Posterior cingulate gyrus (tissue), 11 donors: ENCODE measurements at regions not wholly inside any gene's neighbourhood (a gene's known extent, or its start where the extent isn't known, plus 50 kb on each side); places are given as distances from the start of the nearest gene placed in this dataset.
"Not testable (repeated sequence)": the region's sequence is repeated elsewhere in the genome, so short reads cannot be mapped to it uniquely, and the experiment has no call there.

Experiments
- DNase-seq, 10 donors: peaks; one replicate each; pipeline versions ENCODE4 v3.0.0 to v3.0.0-alpha.2; 2020 to 2021; ENCODE audit warnings: mixed read lengths in 3 of 10
- intact Hi-C: fragments of 100-400 bp; cut with DNase I; formaldehyde crosslinking; loops from one replicate; pipeline ENCODE4 v1.15.1; 2023

DNA sequence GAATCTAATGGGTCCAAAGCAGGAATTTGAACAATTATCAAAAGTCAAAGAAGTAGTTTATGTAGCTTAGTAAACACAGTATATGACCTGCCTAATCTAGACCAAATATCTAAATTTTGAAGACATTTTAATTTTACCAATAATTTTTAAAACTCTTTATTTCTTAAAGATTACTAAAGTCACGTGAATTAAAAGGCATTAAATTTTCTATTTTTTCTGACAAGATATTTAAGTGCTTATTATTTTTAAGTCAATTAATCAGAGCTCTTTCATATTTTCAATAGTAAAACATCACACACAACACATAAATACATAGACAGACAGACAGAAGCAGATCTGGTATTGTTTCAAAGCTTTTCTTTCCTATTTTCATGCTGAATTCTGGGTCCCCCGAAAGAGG lies 89.5 kb downstream of the ZNF467 start:
- intact Hi-C loops, result no loop called here
- DNase-seq, result no peak

DNA sequence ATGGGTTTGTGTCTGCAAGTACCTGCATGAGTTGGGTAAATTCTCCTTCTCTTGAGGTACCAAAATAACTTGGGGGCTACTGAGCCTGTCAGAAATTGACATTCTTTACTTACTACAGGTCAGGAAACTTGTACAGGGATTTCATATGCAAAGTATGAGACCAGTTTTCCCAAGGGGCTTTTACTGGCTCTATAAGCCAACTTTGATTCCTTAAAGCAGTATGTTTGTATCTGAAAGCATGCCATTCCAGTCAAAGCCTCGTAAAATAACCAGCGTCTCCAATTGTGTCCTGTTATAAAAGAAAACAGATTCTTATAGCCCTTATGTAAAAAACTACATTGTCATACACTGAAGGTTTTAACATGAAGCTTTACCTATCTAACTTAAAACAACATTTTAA lies 90.2 kb downstream of the ZNF467 start:
- intact Hi-C loops, result no loop called here
- no peak for DNase-seq

GRCh38 chr7:149682038-149682437 lies 91.3 kb downstream of the ZNF467 start:
- DNase-seq, result no peak
- intact Hi-C loops, result no loop called here

DNA sequence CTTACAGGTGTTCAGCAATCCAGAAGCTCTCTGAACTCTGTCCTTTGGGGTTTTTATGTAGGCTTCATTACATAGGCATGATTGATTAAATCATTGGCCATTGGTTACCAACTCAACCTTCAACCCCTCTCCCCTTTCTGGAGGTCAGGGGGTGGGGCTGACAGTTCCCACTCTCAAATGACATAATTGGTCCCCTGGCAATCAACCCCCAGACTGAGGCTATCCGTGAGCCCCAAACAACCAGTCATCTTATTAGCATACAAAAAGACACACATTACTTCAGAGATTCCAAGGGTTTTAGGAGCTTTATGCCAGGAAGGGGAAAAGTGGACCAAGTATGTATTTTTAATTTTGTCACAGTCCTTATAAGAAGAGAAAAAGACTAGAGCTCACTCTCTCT lies 92.1 kb downstream of the ZNF467 start:
- intact Hi-C loops, result no loop called here
- DNase-seq, result no peak

DNA sequence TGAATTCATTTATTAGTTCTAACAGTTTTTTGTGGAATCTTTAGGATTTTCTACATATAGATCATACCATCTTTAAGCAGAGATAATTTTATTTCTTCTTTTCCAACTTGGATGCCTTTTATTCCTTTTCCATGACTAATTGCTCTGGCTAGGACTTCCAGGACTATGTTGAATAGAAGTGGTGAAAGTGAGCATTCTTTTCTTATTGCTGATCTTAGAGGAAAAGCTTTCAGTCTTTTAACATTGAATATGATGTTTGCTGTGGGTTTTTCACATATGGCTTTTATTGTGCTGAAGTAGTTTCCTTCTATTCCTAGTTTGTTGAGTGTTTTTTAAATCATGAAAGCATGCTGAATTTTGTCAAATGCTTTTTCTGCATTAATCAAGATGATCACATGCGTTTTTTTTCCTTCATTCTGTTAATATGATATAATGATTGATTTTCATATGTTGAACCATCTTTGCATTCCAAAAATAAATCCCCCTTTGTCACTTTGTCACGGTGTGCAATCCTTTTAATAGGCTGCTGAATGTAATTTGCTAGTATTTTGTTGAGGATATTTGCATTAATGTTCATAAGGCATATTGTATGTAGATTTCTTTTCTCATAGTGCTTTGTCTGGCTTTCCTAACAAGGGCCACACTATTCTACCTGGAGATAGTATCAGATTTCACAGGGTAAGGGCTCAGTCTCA lies 92.9 kb downstream of the ZNF467 start:
- no peak for DNase-seq
- intact Hi-C loops, result no loop called here

DNA sequence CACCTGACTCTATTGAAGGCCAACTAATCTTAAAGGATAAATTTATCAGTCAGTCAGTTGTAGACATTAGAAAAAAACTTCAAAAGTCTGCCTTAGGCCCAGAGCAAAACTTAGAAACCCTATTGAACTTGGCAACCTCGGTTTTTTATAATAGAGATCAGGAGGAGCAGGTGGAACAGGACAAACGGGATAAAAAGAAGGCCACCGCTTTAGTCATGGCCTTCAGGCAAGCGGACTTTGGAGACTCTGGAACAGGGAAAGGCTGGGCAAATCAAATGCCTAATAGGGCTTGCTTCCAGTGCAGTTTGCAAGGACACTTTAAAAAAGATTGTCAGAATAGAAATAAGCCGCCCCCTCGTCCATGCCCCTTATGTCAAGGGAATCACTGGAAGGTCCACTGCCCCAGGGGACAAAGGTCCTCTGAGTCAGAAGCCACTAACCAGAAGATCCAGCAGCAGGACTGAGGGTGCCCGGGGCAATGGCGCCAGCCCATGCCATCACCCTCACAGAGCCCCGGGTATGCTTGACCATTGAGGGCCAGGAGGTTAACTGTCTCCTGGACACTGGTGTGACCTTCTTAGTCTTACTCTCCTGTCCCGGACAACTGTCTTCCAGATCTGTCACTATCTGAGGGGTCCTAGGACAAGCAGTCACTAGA lies 98.5 kb downstream of the ZNF467 start:
- DNase-seq, intact Hi-C loops: not testable (repeated sequence)

GRCh38 chr7:149673006-149673405 lies 100.4 kb downstream of the ZNF467 start:
- intact Hi-C loops, result no loop called here
- DNase-seq, result no peak

DNA sequence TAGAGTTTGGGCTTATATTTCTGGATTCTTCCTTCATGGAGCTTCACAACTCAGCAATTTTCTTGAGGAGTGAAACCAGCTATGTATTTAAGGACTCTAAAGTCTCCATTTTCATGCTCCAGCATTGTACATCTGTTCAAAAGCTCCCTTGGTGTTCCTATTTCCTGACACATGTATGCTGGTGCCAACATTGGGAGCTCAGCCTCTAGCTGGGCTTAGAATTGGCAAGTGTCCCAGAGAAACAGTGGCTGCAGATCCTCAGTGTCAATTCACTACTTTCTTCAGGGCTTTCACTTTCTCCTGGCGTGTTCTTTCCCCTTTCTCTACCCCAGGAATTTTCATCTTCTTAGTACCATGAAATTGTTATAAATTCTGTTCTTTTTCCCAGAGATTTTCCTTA lies 103.1 kb downstream of the ZNF467 start:
- peak in 7 of 10 donors; percentile 17 to 70 (median 32) for DNase-seq
- intact Hi-C loops, result no loop called here

- intact Hi-C loops, result no loop called here
- no peak for DNase-seq
These were observed 104.1 kb downstream of the ZNF467 start for GRCh38 chr7:149669121-149669818.

GRCh38 chr7:149666360-149666945 lies 106.9 kb downstream of the ZNF467 start:
- DNase-seq, result no peak
- intact Hi-C loops, result no loop called here

GRCh38 chr7:149665618-149666017 lies 107.8 kb downstream of the ZNF467 start:
- DNase-seq, intact Hi-C loops: not testable (repeated sequence)

DNA sequence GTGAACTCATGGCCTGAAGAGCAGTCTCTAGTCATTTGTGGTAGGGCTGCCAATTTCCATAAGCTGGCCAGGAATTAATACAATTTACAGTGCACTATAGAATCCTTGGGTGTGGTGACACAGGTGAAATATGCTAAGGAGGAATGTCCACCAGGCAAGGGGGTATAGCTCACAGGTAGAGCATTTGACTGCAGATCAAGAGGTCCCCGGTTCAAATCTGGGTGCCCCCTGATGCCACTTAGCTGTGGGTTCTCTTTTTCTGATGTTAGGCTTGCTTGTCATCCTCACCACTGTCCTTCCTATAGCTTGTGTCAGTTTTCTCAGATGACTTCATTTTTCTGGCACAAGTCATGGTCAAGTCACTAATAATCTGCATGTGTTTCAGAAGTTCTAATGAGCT lies 108.7 kb downstream of the ZNF467 start:
- DNase-seq, result no peak

GRCh38 chr7:149664176-149664575 lies 109.2 kb downstream of the ZNF467 start:
- no peak for DNase-seq
- intact Hi-C loops, result no loop called here

More for the DNA sequence above, 108.7 kb downstream of the ZNF467 start:
- intact Hi-C loops, result no loop called here

- intact Hi-C loops, result loop anchor here (1.0 kb wide), 1 partner anchor 80 kb away; no protein-coding TSS in a partner anchor
These were observed 110.7 kb downstream of the ZNF467 start for GRCh38 chr7:149662591-149663095.

DNA sequence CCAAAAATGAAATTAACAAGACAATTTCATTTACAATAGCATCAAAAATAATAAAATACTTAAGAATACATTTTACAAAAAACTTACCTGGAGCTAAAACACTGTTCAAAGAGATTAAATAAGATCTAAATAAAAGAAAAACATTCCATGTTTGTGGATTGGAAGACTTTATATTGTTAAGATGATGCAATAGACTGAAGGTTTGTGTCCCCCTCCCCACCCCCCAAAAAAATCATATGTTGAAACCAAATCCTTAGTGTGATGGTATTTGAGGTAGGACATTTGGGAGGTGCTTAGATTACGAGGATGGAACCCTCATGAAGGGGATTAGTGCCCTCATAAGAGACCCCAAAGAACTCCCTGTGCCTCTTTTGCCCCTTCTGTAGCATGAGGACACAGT lies 117.6 kb downstream of the ZNF467 start:
- DNase-seq, result no peak
- intact Hi-C loops, result no loop called here

More at GRCh38 chr7:149662591-149663095, 110.7 kb downstream of the ZNF467 start:
- DNase-seq, result peak in 6 of 10 donors; percentile 40 to 93 (median 66)

GRCh38 chr7:149654588-149654987 lies 118.8 kb downstream of the ZNF467 start:
- DNase-seq, result no peak
- intact Hi-C loops, result no loop called here

GRCh38 chr7:149650190-149650589 lies 123.2 kb downstream of the ZNF467 start:
- intact Hi-C loops, DNase-seq: not testable (repeated sequence)

DNA sequence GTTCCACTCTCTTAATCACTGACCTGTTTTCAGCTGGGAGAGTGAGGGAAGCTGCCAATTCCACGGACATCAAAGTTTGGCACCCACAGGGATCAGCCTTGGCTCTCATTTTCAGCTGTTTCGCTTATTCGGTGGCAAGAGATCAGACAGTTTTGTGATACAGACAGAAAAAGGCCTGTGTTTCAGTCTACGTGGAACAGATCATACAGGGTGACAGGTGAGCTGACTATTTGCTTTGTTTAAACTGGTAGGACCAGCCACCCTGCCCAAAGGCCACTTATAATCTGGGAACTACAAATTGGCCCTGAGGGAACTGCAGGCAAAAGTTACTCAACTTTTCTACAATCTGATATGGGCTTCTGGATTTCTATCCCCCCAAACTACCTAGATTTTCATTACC lies 128.6 kb downstream of the ZNF467 start:
- intact Hi-C loops, result no loop called here
- DNase-seq, result no peak

- intact Hi-C loops, result no loop called here
- DNase-seq, result no peak
These were observed 130.8 kb downstream of the ZNF467 start for GRCh38 chr7:149642589-149642988.

- peak in 1 of 10 donors; percentile 43 for DNase-seq
- intact Hi-C loops, result no loop called here
These were observed 134.6 kb downstream of the ZNF467 start for GRCh38 chr7:149638566-149639320.
